OCI-LY3 (cell line): ENCODE measurements at regions not wholly inside any gene's neighbourhood (a gene's known extent, or its start where the extent isn't known, plus 50 kb on each side); places are given as distances from the start of the nearest gene placed in this dataset.

Source experiments
- CTCF ChIP-seq: fragments of 200-600, 300-600 bp; sonication (generic); IDR thresholded peaks from 2 replicates; pipeline ENCODE4 v1.5.1; 2014; ENCODE audit warnings: antibody characterized with exemption, low read length, low read depth
- EZH2phosphoT487 ChIP-seq: fragments of 200-600 bp; shearing (Covaris generic); IDR thresholded peaks from 2 replicates; pipeline ENCODE4 v1.6.1; 2018; ENCODE audit warnings: antibody characterized with exemption, mixed run types, low read depth

- TF ChIP-seq CTCF (no peak), EZH2phosphoT487 (no peak)
Measured at GRCh38 chr3:72322264-72322976, 525.8 kb downstream of the SHQ1 start.
